Uterus (tissue), 3 donors: ENCODE measurements at regions not wholly inside any gene's neighbourhood (a gene's known extent, or its start where the extent isn't known, plus 50 kb on each side); places are given as distances from the start of the nearest gene placed in this dataset.
"Not testable (repeated sequence)": the region's sequence is repeated elsewhere in the genome, so short reads cannot be mapped to it uniquely, and the experiment has no call there.

Experiments
- DNase-seq, 2 donors: peaks; one replicate each; pipeline ENCODE4 v3.0.0-alpha.2; 2019 to 2020
- H3K27ac ChIP-seq, 2 donors: fragments of 200-600 bp; sonication (generic); 1 replicate in 1 of 2; 2 replicates in 1 of 2; pipeline ENCODE4 v1.5.1; 2016 to 2018
- H3K27me3 ChIP-seq, 2 donors: fragments of 200-600 bp; sonication (generic); one replicate each; pipeline ENCODE4 v1.5.1; 2018 to 2019; ENCODE audit warnings: control low read depth in 1 of 2
- H3K36me3 ChIP-seq, 2 donors: fragments of 200-600 bp; sonication (generic); one replicate each; pipeline ENCODE4 v1.5.1; 2019; ENCODE audit warnings: control low read depth in 1 of 2
- H3K4me1 ChIP-seq, 2 donors: fragments of 200-600 bp; sonication (generic); one replicate each; pipeline ENCODE4 v1.5.1; 2018 to 2019; ENCODE audit warnings: control low read depth in 1 of 2
- H3K4me3 ChIP-seq, 2 donors: fragments of 200-600 bp; sonication (generic); 1 replicate in 1 of 2; 2 replicates in 1 of 2; pipeline ENCODE4 v1.5.1; 2018 to 2019; ENCODE audit warnings: mild to moderate bottlenecking in 1 of 2
- H3K9me3 ChIP-seq, 2 donors: fragments of 200-600 bp; sonication (generic); one replicate each; pipeline ENCODE4 v1.5.1; 2019; ENCODE audit warnings: control low read depth in 1 of 2
- POLR2A ChIP-seq, 2 donors: fragments of 450-650 bp; IDR thresholded peaks; one replicate each; pipeline ENCODE4 v1.6.1; 2016; ENCODE audit warnings: antibody characterized with exemption in 2 of 2, mild to moderate bottlenecking in 1 of 2, moderate library complexity in 1 of 2
- intact Hi-C: fragments of 100-400 bp; cut with DNase I; formaldehyde crosslinking; loops from one replicate; pipeline ENCODE4 v1.15.1; 2023; ENCODE audit warnings: low total_unique reads
- TF ChIP-seq, protein P1 (sequence below), 4 experiments: fragments of 200-600 bp in 2 of 4; fragments of 450-650 bp in 2 of 4; sonication (generic) in 2 of 4; IDR thresholded peaks; one replicate each; pipeline ENCODE4 v1.5.1; 2016 to 2019; ENCODE audit warnings: antibody characterized with exemption in 4 of 4, mild to moderate bottlenecking in 2 of 4, moderate library complexity in 1 of 4
- donor health status: DM: yes; HTN: yes; CAD: no.

GRCh38 chr3:153856932-153857331, 264.3 kb upstream of the ARHGEF26 start:
- TF ChIP-seq, protein P1, sequence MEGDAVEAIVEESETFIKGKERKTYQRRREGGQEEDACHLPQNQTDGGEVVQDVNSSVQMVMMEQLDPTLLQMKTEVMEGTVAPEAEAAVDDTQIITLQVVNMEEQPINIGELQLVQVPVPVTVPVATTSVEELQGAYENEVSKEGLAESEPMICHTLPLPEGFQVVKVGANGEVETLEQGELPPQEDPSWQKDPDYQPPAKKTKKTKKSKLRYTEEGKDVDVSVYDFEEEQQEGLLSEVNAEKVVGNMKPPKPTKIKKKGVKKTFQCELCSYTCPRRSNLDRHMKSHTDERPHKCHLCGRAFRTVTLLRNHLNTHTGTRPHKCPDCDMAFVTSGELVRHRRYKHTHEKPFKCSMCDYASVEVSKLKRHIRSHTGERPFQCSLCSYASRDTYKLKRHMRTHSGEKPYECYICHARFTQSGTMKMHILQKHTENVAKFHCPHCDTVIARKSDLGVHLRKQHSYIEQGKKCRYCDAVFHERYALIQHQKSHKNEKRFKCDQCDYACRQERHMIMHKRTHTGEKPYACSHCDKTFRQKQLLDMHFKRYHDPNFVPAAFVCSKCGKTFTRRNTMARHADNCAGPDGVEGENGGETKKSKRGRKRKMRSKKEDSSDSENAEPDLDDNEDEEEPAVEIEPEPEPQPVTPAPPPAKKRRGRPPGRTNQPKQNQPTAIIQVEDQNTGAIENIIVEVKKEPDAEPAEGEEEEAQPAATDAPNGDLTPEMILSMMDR (IDR thresholded peaks at IDR 0.05) = no peak
- no peak for TF ChIP-seq POLR2A (IDR thresholded peaks at IDR 0.05)
- H3K4me3 ChIP-seq = no peak overlapping the region
- no peaks in the 10 kb centered on the region for H3K4me1 ChIP-seq
- DNase-seq = no peak
- H3K27me3 ChIP-seq = no peaks in the 10 kb centered on the region
- no peaks in the 10 kb centered on the region for H3K9me3 ChIP-seq
- H3K36me3 ChIP-seq = no peaks in the 10 kb centered on the region
- no peak overlapping the region for H3K27ac ChIP-seq
- intact Hi-C loops = no loop called here

GRCh38 chr3:153864793-153865192, 256.4 kb upstream of the ARHGEF26 start:
- Histone ChIP-seq H3K4me3 (no peak overlapping the region), H3K36me3 (no peaks in the 10 kb centered on the region), H3K27me3 (no peaks in the 10 kb centered on the region), H3K4me1 (no peaks in the 10 kb centered on the region), H3K27ac (no peak overlapping the region), H3K9me3 (no peaks in the 10 kb centered on the region)
- no peak for DNase-seq
- intact Hi-C loops = no loop called here
- TF ChIP-seq POLR2A (IDR thresholded peaks at IDR 0.05) = no peak
- TF ChIP-seq, protein P1 (IDR thresholded peaks at IDR 0.05) = no peak

DNA sequence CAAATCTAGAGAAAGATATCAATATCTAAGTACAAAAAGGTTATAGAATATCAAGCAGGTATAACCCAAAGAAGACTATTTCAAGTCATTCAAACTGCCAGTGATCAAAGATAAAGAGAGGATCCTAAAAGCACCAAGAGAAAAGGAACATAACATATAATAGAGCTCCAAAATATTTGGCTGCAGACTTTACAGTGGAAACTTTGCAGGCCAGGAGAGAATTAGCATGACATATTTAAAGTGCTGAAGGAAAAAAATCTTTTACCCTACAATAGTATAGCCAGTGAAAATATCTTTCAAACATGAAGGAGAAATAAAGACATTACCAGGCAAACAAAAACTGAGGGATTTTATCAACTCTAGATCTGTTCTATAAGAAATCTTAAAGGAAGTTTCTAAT, 254.3 kb upstream of the ARHGEF26 start:
- Histone ChIP-seq H3K27ac (no peak overlapping the region), H3K9me3 (no peaks in the 10 kb centered on the region), H3K27me3 (peaks cover 0 to 2% of the 10 kb centered on the region in 2 donors), H3K36me3 (no peaks in the 10 kb centered on the region), H3K4me3 (no peak overlapping the region), H3K4me1 (no peaks in the 10 kb centered on the region)
- DNase-seq = no peak
- TF ChIP-seq, protein P1 (IDR thresholded peaks at IDR 0.05) = no peak
- no peak for TF ChIP-seq POLR2A (IDR thresholded peaks at IDR 0.05)
- intact Hi-C loops = no loop called here

- intact Hi-C loops, H3K4me1 ChIP-seq, H3K36me3 ChIP-seq, H3K9me3 ChIP-seq, H3K27me3 ChIP-seq, DNase-seq, H3K27ac ChIP-seq, H3K4me3 ChIP-seq: not testable (repeated sequence)
Measured at GRCh38 chr3:153874348-153874747, 246.8 kb upstream of the ARHGEF26 start.

GRCh38 chr3:153880493-153880892, 240.7 kb upstream of the ARHGEF26 start:
- Histone ChIP-seq H3K4me3 (no peak overlapping the region), H3K27ac (no peak overlapping the region), H3K9me3 (no peaks in the 10 kb centered on the region), H3K27me3 (no peaks in the 10 kb centered on the region), H3K4me1 (no peaks in the 10 kb centered on the region), H3K36me3 (no peaks in the 10 kb centered on the region)
- no peak for DNase-seq
- intact Hi-C loops = no loop called here
- TF ChIP-seq, protein P1 (IDR thresholded peaks at IDR 0.05) = no peak
- TF ChIP-seq POLR2A (IDR thresholded peaks at IDR 0.05) = no peak

DNA sequence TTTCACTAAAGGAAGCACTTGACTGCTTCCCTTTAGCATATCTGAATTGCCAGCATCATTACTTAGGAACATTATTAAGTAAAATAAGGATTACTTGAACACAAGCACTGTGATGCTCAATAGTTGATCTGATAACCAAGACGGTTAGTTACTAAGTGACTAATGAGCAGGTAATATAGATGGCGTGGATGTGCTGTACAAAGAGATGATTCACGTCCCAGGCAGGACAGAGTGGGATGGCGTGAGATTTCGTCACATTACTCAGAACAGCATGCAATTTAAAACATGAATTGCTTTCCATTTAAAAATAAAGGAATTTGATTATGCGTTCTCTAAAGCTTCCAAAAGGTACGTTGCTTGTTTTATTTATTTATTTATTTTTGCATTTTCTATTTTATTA, 240.0 kb upstream of the ARHGEF26 start:
- Histone ChIP-seq H3K9me3 (no peaks in the 10 kb centered on the region), H3K4me1 (no peaks in the 10 kb centered on the region), H3K36me3 (no peaks in the 10 kb centered on the region), H3K27me3 (no peaks in the 10 kb centered on the region), H3K27ac (no peak overlapping the region), H3K4me3 (no peak overlapping the region)
- no peak for TF ChIP-seq POLR2A (IDR thresholded peaks at IDR 0.05)
- TF ChIP-seq, protein P1 (IDR thresholded peaks at IDR 0.05) = no peak
- DNase-seq = no peak
- intact Hi-C loops = no loop called here
